ENCODE measurements at regions not wholly inside any gene's neighbourhood (a gene's known extent, or its start where the extent isn't known, plus 50 kb on each side); places are given as distances from the start of the nearest gene placed in this dataset.

DNA sequence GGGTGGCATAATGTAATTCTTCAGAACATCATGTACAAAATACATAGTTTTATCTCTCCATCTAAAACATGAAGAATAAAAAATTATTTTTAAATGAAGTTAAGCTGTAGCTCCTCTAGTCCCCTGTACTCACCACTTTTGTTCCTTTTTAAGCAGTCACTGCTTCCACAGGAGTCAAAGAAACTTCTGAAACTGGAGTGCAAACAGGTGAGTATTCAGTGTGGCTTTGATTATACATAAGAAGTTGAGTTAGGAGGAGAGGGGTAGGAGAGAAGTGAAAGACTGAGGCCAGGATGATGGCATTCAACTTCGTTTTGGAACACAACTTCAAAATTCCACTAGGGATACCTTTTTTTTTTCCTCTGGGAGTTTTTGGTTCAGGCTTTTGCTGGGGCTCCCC is 131.4 kb upstream of the CNTN1 start:
- TF ChIP-seq CTCF (conservative IDR thresholded peaks at IDR 0.05 in 1 of 2, IDR thresholded peaks at IDR 0.05 in 1 of 2; ENCODE audit: low read depth in 1 of 2, low read length in 2 of 2) (no peak), EZH2 (IDR thresholded peaks at IDR 0.05; ENCODE audit: low read length, missing control alignments) (no peak)
